ENCODE measurements at regions not wholly inside any gene's neighbourhood (a gene's known extent, or its start where the extent isn't known, plus 50 kb on each side); places are given as distances from the start of the nearest gene placed in this dataset.

- WGBS, 2 donors = 57 to 66% methylated on average over 3 of the region's 3 CpGs
- no peak overlapping the region for H3K4me3 ChIP-seq (ENCODE audit: low read depth, poor library complexity, severe bottlenecking)
- intact Hi-C loops (cut with DNase I; ENCODE audit: low total_unique reads) = no loop called here
- DNase-seq (ENCODE audit: low spot score in 2 of 2) = no peak
- TF ChIP-seq POLR2A (IDR thresholded peaks at IDR 0.05) (no peak), CTCF (IDR thresholded peaks at IDR 0.05) (no peak)
Observed at GRCh38 chr1:189769448-189769847, 708.2 kb downstream of the BRINP3 start.

GRCh38 chr1:189774721-189775287 is 702.9 kb downstream of the BRINP3 start:
- TF ChIP-seq POLR2A (IDR thresholded peaks at IDR 0.05) = no peak
- no peak for TF ChIP-seq CTCF (IDR thresholded peaks at IDR 0.05)
- 72 to 81% methylated on average over 2 of the region's 2 CpGs for WGBS, 2 donors
- intact Hi-C loops (cut with DNase I; ENCODE audit: low total_unique reads) = no loop called here

GRCh38 chr1:189775343-189775742 is 702.3 kb downstream of the BRINP3 start:
- no peak for TF ChIP-seq POLR2A (IDR thresholded peaks at IDR 0.05)
- no peak for TF ChIP-seq CTCF (IDR thresholded peaks at IDR 0.05)
- intact Hi-C loops (cut with DNase I; ENCODE audit: low total_unique reads) = no loop called here
- no peak for DNase-seq (ENCODE audit: low spot score in 2 of 2)
- WGBS, 2 donors = 29 to 30% methylated on average over 1 of the region's 1 CpG
- H3K4me3 ChIP-seq (ENCODE audit: low read depth, poor library complexity, severe bottlenecking) = no peak overlapping the region

More at GRCh38 chr1:189774721-189775287, 702.9 kb downstream of the BRINP3 start:
- no peak for DNase-seq (ENCODE audit: low spot score in 2 of 2)
- no peak overlapping the region for H3K4me3 ChIP-seq (ENCODE audit: low read depth, poor library complexity, severe bottlenecking)

- DNase-seq (ENCODE audit: low spot score in 2 of 2) = no peak
- 83 to 100% methylated on average over 1 of the region's 1 CpG for WGBS, 2 donors
- TF ChIP-seq CTCF (IDR thresholded peaks at IDR 0.05) = no peak
- no peak for TF ChIP-seq POLR2A (IDR thresholded peaks at IDR 0.05)
- H3K4me3 ChIP-seq (ENCODE audit: low read depth, poor library complexity, severe bottlenecking) = no peak overlapping the region
- intact Hi-C loops (cut with DNase I; ENCODE audit: low total_unique reads) = no loop called here
Observed at GRCh38 chr1:189779034-189779433, 698.6 kb downstream of the BRINP3 start.

GRCh38 chr1:189782295-189782694 is 695.4 kb downstream of the BRINP3 start:
- no peak for DNase-seq (ENCODE audit: low spot score in 2 of 2)
- H3K4me3 ChIP-seq (ENCODE audit: low read depth, poor library complexity, severe bottlenecking) = no peak overlapping the region
- 60 to 69% methylated on average over 2 of the region's 2 CpGs for WGBS, 2 donors
- TF ChIP-seq CTCF (IDR thresholded peaks at IDR 0.05) (no peak), POLR2A (IDR thresholded peaks at IDR 0.05) (no peak)
- intact Hi-C loops (cut with DNase I; ENCODE audit: low total_unique reads) = no loop called here

GRCh38 chr1:189783456-189783855 is 694.2 kb downstream of the BRINP3 start:
- 50 to 55% methylated on average over 2 of the region's 2 CpGs for WGBS, 2 donors
- TF ChIP-seq CTCF (IDR thresholded peaks at IDR 0.05) = no peak
- no peak for TF ChIP-seq POLR2A (IDR thresholded peaks at IDR 0.05)
- no peak overlapping the region for H3K4me3 ChIP-seq (ENCODE audit: low read depth, poor library complexity, severe bottlenecking)
- no peak for DNase-seq (ENCODE audit: low spot score in 2 of 2)
- intact Hi-C loops (cut with DNase I; ENCODE audit: low total_unique reads) = no loop called here
